ENCODE measurements at regions not wholly inside any gene's neighbourhood (a gene's known extent, or its start where the extent isn't known, plus 50 kb on each side); places are given as distances from the start of the nearest gene placed in this dataset.

GRCh38 chr5:141800617-141801016 is 77.6 kb downstream of the PCDH1 start:
- no peaks in the 10 kb centered on the region for H3K9me3 ChIP-seq
- H3K9ac ChIP-seq (ENCODE audit: low read depth in 2 of 2, low read length in 2 of 2) = no peak overlapping the region
- no peak for TF ChIP-seq CTCF (IDR thresholded peaks at IDR 0.05)
- H3K4me3 ChIP-seq = no peak overlapping the region
- DNase-seq = no peak
- H3K27me3 ChIP-seq = no peaks in the 10 kb centered on the region
- no peak overlapping the region for H3K27ac ChIP-seq
- no peaks in the 10 kb centered on the region for H3K36me3 ChIP-seq
- no peaks in the 10 kb centered on the region for H3K4me1 ChIP-seq
- intact Hi-C loops (cut with DNase I) = no loop called here

GRCh38 chr5:141799507-141800167 is 78.6 kb downstream of the PCDH1 start:
- Histone ChIP-seq H3K36me3 (no peaks in the 10 kb centered on the region), H3K27me3 (no peaks in the 10 kb centered on the region), H3K9me3 (no peaks in the 10 kb centered on the region), H3K27ac (no peak overlapping the region), H3K9ac (ENCODE audit: low read depth in 2 of 2, low read length in 2 of 2) (no peak overlapping the region), H3K4me1 (no peaks in the 10 kb centered on the region), H3K4me3 (no peak overlapping the region)
- intact Hi-C loops (cut with DNase I) = no loop called here
- no peak for DNase-seq
- TF ChIP-seq CTCF (IDR thresholded peaks at IDR 0.05) = no peak

GRCh38 chr5:141797425-141797824 is 80.8 kb downstream of the PCDH1 start:
- no peak for DNase-seq
- no peaks in the 10 kb centered on the region for H3K36me3 ChIP-seq
- no peaks in the 10 kb centered on the region for H3K9me3 ChIP-seq
- H3K27ac ChIP-seq = no peak overlapping the region
- no peaks in the 10 kb centered on the region for H3K4me1 ChIP-seq
- H3K4me3 ChIP-seq = no peak overlapping the region
- no peak for TF ChIP-seq CTCF (IDR thresholded peaks at IDR 0.05)
- intact Hi-C loops (cut with DNase I) = no loop called here
- H3K9ac ChIP-seq (ENCODE audit: low read depth in 2 of 2, low read length in 2 of 2) = no peak overlapping the region
- H3K27me3 ChIP-seq = no peaks in the 10 kb centered on the region

- Histone ChIP-seq H3K27me3 (no peaks in the 10 kb centered on the region), H3K9me3 (no peaks in the 10 kb centered on the region), H3K9ac (ENCODE audit: low read depth in 2 of 2, low read length in 2 of 2) (no peak overlapping the region), H3K4me3 (no peak overlapping the region), H3K27ac (no peak overlapping the region), H3K4me1 (no peaks in the 10 kb centered on the region), H3K36me3 (no peaks in the 10 kb centered on the region)
- no peak for TF ChIP-seq CTCF (IDR thresholded peaks at IDR 0.05)
- no peak for DNase-seq
- intact Hi-C loops (cut with DNase I) = no loop called here
These were observed 82.8 kb downstream of the PCDH1 start for GRCh38 chr5:141795421-141795820.

- intact Hi-C loops (cut with DNase I) = no loop called here
- no peak overlapping the region for H3K4me3 ChIP-seq
- no peak for TF ChIP-seq CTCF (IDR thresholded peaks at IDR 0.05)
- H3K27me3 ChIP-seq = no peaks in the 10 kb centered on the region
- no peaks in the 10 kb centered on the region for H3K4me1 ChIP-seq
- no peaks in the 10 kb centered on the region for H3K9me3 ChIP-seq
- H3K36me3 ChIP-seq = no peaks in the 10 kb centered on the region
- no peak overlapping the region for H3K27ac ChIP-seq
- DNase-seq = no peak
- no peak overlapping the region for H3K9ac ChIP-seq (ENCODE audit: low read depth in 2 of 2, low read length in 2 of 2)
These were observed 84.3 kb downstream of the PCDH1 start for GRCh38 chr5:141793881-141794280.

All from colonic mucosa (tissue), 4 donors.